ENCODE measurements at regions not wholly inside any gene's neighbourhood (a gene's known extent, or its start where the extent isn't known, plus 50 kb on each side); places are given as distances from the start of the nearest gene placed in this dataset.

DNA sequence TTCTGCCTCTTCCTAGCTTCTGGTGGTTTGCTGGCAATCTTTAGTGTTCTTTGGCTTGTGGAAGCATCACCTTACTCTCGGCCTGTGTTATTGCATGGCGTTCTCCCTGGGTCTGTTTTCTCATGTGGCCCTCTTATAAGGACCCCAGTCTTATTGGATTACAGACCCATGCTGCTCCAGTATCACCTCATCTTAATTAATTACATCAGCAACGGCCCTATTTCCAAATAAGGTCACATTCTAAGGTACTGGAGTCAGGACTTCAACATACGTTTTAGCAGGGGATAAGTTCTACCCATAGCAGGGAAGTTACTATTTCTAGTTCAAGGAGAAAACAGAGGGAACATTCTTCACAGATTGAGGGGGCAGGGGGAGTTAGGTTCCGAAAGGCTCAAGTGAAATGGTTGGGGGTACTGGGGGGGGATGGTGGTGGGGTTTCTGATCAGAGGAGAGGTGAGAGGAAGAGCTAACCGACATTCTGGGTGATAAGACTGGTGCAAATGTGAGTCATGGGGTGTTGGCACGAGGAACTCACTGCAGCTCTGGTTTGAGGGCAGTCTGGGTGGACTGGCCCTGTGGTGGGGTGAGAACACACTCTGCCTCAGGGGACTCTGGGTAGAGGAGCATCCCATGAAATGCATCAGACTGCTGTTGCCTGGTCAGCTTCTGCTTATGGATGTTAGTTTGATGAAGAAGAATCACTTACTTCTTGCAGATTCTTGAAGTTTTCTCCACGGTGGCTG lies 51.5 kb upstream of the ZBED5 start:
- in situ Hi-C loops (cut with HindIII; ENCODE audit: low sequenced_read_pairs), result no loop called here
- no peak for DNase-seq (ENCODE audit: low read depth, low spot score)
- TF ChIP-seq, protein P1, sequence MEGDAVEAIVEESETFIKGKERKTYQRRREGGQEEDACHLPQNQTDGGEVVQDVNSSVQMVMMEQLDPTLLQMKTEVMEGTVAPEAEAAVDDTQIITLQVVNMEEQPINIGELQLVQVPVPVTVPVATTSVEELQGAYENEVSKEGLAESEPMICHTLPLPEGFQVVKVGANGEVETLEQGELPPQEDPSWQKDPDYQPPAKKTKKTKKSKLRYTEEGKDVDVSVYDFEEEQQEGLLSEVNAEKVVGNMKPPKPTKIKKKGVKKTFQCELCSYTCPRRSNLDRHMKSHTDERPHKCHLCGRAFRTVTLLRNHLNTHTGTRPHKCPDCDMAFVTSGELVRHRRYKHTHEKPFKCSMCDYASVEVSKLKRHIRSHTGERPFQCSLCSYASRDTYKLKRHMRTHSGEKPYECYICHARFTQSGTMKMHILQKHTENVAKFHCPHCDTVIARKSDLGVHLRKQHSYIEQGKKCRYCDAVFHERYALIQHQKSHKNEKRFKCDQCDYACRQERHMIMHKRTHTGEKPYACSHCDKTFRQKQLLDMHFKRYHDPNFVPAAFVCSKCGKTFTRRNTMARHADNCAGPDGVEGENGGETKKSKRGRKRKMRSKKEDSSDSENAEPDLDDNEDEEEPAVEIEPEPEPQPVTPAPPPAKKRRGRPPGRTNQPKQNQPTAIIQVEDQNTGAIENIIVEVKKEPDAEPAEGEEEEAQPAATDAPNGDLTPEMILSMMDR (IDR thresholded peaks at IDR 0.05; ENCODE audit: low read depth, low read length), result no peak
- no peak overlapping the region for H3K4me3 ChIP-seq (ENCODE audit: low read depth, low read length)

DNA sequence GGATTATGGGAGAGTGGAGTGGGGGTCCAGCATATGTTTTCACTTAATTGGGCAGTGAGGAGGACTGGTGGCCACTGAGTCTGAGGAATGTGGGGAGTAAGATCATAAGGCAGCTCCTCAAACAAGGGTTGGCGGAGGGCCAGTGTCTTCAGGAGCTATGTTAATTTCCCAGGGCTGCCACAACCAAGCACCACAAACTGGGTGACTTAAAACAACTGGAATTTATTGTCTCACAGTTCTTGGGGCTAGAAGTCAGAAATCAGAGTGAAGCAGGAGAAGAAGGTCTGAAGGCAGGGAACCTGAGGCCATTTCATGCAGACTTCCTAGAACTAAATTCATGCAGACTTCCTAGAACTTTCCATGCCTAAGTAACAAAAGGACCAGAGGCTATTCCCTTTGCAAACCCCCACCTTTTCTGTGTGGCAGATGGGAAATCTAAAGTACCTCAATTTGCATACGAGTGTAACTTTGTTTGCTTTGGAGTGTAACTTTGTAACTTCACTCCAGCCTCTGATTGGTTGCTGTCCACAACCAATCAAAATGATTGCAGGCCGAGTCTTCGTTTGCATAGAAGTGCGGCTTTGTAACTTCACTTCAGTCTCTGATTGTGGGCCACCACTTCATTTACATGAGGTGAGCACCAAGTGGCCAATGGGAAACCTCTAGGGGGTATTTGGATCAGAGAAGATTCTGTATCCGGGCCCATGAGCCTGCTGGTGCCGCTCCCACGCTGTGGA lies 50.5 kb upstream of the ZBED5 start:
- in situ Hi-C loops (cut with HindIII; ENCODE audit: low sequenced_read_pairs), result no loop called here
- TF ChIP-seq, protein P1 (IDR thresholded peaks at IDR 0.05; ENCODE audit: low read depth, low read length), result no peak
- H3K4me3 ChIP-seq (ENCODE audit: low read depth, low read length), result no peak overlapping the region
- DNase-seq (ENCODE audit: low read depth, low spot score), result peak; percentile 93

Data from astrocyte of the spinal cord (primary cell).